Stimulated activated CD8-positive, alpha-beta memory T cell treated with anti-CD3 and anti-CD28 coated beads, Interleukin-4, amount 100 ng/mL, for 1 hour (primary cell): ENCODE measurements at regions not wholly inside any gene's neighbourhood (a gene's known extent, or its start where the extent isn't known, plus 50 kb on each side); places are given as distances from the start of the nearest gene placed in this dataset.

ENCODE experiments used
- DNase-seq, 2 donors: peaks; one replicate each; pipeline ENCODE4 v3.0.0-alpha.2; 2020; ENCODE audit warnings: low read depth in 2 of 2, low spot score in 1 of 2

DNA sequence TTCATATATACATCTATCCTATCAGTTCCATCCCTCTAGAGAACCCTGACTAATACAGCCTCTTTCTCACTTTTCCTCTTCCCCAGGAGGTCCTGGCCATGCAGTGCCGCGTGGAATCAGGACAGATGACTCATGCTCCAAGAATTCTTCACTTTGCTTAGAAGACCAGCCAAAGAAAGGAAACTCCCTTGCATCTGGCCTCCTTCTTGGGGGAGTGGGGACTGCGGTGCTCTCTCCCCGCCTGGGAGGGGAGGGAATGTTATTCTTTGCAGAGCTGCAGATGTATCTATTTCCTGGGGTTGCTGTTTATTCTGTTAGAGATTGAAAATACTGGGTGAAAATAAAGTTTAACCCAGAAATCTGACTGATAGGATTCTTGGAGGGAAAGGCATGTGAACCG is 111.5 kb upstream of the SH3BP4 start:
- no peak for DNase-seq

DNA sequence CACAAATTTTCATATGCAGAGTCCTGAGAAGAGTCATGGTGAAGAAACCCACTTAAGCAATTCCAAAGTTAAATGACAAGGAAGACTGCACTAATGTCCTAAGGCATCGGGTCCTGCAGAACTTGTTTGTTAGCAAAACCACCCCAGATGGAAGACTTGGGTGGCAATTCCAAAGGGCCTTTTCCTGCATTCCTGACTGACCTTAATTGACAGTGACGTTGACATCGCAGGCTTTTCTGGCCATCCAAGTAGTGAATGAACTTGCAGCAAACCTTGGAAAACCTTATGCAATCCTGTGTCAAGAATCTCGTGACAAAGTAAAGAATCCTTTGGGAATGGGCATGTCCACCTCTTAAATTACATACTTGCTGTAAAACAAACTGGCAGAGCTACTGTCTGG is 112.5 kb upstream of the SH3BP4 start:
- DNase-seq = no peak

DNA sequence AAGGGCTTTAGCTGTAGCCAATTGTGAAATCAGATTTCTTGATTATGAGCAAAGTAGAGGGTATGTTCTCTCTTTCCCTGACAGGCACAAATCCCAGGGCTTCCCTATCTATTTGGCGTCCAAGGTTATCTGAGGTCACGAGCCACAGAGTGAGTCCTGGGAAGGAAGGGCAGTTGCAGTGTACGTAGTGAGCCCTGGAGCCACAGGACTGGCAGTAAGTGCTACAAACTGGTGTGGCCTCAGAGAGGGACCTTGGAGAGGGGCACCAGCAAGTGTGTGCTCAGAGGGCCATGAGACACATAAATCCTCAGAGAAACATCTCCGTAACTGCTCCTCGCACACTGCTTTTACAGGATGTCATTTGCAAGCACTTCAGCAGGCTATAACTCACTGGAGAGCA is 115.5 kb upstream of the SH3BP4 start:
- no peak for DNase-seq

DNA sequence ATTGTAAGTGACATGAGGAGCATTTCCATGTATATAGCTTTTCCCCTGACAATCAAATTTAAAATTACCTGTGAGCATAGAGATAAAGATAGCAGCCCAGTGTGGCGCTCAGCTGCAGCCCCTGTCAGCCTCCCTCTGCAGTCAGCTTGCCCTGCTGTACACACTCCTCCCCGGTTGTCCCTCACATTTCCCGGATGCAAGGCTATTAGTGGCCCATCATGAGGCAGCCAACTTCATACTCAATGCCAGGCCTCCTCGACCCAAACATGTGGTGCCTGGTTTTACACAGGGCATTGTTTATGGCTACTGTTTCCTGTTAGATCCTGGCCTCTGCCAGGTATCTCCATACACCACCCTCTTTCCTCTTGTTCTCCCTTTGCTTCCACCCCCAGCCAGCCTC is 116.1 kb upstream of the SH3BP4 start:
- no peak for DNase-seq

DNA sequence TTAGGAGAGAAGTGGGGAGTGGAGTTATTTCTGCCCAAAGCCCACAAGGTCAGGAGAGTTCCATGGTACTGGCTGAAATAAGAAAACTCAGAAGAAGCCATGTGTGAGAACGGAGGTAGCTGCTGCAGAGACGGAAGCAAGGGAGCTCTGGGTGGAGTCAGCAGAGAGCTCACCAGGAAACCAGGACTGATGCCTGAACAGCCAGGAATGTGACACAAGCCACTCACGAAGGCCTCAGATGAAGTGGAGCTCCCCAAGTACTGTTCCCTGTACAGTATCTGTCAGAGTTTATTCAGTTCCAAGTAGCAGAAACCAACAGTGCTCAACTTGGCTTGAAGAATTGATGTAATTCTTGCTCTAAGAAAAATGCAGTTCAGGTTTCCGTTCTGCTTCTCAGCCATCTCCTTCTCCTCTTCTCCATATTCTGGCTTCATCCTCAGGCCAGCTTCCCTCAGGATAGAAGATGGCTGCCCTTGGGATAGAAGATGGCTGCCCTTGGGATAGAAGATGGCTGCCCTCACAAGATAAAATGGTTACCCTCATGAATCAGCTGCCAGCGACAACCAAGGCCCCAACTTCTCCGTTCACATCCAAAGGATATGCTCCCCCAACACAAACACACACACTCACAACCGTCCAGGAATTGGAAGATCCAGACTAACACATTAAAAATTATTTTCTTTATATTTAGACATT is 117.4 kb upstream of the SH3BP4 start:
- DNase-seq = no peak

DNA sequence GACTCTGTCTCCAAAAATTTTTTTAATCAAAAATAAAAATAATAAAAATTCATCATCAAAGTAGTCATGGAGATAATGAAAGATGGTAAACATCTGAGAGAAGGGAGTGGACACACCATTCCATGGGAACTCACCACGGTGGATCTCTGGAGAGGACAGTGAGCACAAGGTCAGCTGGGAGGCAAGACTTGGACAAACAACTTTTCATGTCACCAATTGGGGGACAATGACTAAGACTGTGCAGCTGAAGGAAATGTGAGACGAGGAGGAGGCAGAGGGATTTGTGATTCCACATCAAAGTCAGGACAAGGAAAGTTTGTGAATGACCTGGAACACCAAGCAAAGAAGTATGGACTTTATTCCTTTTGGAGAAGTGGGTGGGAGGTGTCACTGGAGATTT is 121.0 kb upstream of the SH3BP4 start:
- DNase-seq = no peak

DNA sequence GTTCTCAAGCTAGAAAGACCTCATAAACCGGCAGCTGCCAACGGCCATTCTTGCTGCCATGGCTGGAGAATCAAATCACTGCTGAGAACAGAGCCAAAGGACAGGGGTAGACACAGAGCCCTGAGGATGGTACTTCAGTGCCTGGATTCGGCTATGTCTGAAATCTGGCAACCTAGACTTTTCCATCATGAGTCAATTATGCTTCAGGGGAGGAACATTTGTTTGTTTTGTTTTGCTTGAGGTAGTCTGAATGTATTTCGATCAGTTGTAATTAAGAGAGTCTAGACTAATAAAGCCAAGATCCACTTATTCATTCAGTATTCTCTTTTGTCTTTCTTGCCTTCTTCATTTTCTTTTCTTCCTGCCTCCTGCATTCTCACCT is 122.8 kb upstream of the SH3BP4 start:
- DNase-seq = no peak

DNA sequence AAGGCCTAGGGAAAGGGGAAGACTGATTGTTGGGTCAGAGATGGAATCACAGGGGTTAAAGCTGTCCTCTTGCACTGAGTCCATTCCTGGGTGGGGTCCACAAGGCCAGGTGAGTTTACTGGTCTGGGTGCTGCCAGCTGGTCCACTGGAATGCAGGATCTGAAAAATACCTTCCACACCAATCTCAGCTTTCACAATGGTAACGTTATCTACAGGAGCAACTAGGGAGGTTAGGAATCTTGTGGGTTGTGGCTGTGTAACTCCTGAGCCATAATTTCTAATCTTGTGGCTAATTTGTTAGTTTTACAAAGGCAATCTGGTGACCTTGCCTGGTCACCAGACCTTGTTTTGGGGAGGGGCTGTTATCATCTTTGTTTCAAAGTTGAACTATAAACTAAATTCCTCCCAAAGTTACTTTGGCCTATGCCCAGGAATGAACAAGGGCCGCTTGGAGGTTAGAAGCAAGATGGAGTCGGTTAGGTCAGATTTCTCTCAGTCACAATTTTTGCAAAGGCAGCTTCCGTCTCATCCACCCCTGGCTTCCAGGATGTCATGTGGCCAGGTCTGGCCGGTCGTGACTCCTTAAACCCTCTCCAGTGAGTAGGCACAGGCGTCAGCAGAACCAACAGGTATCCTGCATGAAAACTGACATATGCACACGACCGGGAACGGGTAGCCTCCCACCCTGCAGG is 123.3 kb upstream of the SH3BP4 start:
- no peak for DNase-seq

DNA sequence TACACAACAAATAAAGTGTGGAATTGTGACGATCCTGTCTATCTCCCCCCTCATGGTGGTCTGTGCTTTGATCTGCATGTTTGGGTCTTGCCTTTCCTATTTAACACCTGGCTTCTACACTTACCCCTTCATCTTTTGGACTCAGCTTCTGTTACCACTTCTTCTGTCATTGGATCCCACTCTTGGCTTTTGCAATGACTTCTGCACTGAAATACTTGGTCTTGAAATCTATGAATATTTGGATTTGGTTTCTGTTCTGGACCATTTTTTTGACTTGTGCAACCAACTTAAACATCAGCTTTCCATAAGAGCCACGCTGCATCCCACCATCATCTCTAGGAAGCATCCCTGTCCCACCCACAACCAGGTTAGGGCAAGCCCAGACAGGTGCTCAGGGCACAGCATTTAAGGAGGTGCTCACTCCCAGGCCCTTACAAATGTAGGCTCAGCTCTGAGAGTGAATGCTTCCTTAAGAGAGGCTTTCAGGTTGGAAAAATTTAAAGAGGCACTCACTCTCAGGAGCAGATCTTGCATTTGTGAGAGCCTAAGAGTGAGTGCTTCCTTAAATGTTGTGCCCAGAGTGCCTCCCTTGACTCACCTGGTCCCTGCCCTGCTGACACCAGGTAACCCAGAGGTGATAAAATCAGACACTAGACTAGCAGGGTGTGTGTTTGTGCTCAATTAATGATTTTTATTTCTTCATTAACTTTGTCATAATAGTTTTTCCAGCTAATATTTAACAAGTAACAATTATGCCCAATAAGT is 124.5 kb upstream of the SH3BP4 start:
- DNase-seq = no peak

DNA sequence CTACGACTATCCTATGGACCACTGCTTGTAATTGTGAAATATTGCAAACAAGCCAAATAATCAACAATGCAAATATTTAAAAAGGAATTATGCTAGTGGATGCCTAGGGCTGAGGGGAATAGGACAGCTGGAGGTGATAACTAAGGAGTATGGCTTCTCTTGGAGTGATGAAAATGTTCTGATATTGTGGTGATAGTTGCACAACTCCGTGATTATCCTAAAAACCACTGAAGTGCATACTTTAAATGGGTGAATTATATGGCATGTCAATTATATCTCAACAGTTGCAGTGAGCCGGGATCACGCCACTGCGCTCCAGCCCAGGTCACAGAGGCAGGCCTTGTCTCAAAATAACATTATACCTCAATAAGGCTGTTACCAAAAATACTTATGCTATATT is 125.1 kb upstream of the SH3BP4 start:
- no peak for DNase-seq

DNA sequence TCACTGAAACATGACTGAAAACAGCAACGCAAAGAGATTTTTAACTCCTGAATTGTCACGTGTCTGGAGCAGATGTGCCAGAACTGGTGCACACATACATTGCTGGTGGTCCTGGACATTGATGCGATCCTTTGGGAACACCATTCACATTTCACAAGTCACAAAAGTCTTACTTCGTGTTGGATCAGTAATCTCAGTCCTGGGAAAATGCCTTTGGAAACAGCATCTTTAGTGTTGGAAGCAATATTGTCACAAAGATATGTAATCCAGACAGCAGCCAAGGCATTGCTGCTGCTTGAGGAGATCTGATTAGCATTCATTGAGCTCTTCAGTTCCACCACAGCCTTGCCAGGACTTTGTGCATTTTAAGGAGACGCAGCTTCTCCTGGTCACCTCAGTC is 126.2 kb upstream of the SH3BP4 start:
- DNase-seq = no peak

DNA sequence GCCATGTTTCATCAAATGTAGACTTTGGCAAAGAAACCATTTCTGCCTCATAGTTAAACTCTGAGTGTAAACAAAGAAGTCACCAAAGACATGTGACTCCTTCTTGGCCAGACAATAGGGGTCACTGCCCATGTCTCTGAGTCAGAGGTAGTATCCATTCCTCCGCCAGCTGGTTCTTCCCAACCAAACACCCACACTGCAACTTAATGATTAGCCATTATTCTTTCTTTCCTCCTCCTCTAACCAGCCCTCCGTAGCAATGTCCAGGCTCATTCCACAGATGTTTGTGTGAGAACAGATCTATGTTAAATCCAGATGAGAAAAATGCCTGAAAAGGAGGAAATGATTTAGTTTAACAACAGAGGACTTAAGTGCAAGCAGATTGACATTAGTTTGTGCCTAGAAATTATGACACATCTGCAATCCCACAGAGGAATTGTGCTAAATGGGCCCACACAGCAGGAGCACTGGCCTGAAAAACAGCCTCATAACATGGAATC is 127.9 kb upstream of the SH3BP4 start:
- no peak for DNase-seq

DNA sequence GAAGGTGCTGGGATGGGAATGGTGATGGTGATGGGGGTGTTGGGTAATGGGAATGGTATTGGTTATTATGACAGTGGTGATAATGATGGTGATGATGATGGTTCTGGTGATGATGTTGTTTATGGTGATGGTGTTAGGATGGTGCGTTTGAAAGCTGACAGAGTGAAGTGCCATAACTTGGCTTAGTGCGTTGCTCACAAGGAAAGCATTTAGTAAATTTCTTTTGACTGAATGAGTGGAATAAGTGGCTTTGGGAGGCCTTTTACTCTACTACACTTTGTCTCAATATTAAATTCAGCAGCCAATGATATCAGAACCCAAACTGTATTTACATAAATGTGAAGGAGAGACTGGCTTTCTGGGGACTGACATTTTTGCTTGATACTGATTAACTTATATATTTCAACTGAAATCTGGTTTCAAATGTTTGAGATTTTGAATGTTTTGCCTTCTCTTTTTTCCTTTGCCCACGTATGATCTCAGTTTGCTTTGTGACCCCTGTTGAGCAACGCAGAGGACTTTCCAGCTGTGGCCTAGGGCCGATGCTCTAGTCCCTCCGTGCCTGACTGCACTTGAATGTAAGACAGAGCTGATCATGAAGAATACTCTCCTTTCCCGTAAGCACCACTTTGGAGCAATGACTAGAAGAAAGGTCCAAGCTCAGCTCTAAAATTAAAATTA is 128.5 kb upstream of the SH3BP4 start:
- no peak for DNase-seq

DNA sequence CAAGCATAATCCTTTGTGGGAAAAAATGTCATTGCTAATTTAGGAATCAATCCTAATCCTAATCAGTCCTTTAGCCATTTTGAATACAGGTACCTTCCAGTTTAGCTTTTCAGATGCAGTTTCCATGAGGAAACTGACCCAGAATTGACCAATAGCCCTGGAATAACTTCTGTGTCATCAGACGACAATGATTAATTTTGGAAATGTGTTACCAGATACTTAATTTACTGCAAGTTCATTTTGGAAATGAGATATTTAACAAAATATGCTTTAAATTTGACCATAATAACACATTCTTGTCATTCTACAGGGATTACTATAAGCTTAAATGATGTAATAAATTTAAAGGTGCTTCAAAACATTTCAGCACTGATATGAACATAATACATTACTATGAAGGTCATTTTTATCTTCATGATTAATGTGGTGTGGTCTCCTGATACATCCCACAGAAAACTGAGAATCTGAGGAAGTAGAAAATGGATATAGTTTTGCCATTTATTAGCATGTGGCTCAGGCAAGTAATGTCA is 129.8 kb upstream of the SH3BP4 start:
- no peak for DNase-seq

DNA sequence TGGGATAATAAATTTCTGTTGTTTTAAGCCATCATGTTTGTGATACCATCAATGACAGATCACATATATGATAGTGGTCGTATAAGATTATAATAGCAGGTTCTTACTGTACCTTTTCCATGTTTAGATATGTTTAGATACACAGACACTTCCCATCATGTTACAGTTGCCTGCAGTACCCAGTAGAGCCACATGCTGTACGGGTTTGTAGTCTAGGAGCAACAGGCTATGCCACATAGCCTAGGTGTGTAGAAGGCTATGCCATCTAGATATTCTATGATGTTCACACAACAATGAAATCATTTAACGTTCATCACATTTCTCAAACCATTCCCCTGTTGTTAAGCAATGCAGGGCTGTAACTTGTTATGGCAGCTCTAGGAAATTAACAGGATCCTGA is 132.9 kb upstream of the SH3BP4 start:
- no peak for DNase-seq

DNA sequence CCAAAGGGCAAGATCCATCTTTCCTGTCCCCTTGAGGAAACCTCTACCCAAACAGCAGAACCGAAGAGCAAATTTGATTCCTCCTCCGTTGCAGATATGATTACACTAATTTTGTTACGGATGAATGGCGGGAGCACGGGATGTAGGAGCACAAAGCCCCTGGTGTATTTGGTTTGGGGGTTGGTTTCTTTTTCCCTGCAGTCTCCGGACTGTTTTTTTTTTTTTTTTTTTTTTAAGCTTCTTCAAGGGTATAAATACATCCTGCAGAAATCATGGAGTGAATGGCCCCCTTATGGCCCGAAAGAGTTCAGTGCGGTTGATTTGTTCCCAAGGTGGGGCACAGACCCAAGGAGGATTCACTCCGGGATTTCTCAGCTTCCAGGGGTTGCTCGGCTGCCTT is 135.3 kb upstream of the SH3BP4 start:
- DNase-seq = no peak

DNA sequence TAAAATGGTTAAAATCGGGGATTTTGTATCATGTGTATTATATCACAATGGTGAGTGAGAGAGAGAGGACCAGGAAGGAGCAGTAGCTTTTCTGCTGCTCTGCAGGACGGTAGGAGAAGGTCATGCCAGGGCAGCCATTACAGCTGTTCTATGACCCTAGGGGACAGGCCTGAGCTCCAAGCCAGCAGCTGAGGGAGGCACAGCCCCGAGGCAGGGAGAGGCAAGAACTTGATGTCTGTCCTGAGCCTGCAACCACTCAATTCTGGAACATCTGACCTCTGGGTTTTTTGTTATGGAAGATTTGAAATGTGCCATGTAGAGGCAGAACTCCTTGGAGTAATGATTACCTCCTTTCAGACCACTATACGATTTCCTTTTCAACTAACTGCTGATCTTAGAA is 135.8 kb upstream of the SH3BP4 start:
- no peak for DNase-seq

DNA sequence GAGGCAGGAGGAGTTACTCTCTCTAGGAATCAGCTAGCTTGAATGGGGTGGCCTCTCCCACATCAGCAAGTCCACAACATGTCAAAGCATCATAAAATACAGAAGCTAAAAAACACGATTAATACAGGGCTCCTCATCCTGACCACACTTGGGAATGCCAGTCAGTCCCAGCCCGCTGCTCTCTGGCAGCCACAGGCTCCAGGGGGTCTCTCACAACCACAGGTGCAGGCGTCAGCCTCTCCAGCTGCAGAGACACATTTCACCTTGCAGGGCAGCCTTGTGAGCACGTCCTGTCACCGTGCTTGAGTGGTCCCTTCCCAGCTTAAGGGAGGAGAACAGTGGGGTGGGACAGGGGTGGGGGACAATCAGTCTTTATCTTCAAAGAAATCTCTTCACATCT is 137.4 kb upstream of the SH3BP4 start:
- no peak for DNase-seq

DNA sequence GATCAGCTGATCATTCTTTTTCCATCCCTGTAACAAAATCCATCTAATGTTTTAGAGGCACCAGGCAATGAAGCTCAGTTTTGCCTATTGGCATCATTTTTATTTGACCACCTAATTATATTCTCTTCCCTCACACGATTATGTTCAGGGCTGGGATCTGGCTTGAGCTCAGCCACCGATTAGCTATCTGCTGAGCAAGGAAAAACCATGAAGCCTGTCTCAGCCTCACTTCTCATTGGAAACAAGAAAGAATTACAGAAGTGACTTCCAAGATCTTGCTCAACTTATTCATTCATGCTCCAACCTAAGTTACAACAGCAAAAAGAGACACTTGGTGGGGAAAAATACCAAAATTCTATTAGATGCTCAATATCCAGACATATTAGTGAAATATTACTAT is 139.0 kb upstream of the SH3BP4 start:
- DNase-seq = no peak

DNA sequence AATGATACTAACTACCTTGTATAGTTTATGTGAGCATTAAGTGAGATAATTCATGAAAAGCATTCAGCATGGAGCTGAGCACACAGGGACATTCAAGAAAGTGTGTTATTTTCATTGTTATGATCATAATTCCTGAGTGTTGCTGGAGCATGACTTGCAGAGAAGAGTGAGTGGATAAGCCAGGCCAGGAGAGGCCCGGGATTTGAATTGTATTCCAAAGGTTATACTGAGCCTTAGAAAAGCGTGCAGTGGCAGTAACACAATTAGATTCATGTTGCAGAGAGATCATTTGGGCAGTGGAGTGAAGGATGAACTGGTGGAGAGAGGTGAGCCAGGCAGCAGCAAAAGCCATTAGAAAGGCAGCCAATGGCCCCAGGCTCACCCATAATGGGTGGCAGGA is 142.9 kb upstream of the SH3BP4 start:
- DNase-seq = no peak

DNA sequence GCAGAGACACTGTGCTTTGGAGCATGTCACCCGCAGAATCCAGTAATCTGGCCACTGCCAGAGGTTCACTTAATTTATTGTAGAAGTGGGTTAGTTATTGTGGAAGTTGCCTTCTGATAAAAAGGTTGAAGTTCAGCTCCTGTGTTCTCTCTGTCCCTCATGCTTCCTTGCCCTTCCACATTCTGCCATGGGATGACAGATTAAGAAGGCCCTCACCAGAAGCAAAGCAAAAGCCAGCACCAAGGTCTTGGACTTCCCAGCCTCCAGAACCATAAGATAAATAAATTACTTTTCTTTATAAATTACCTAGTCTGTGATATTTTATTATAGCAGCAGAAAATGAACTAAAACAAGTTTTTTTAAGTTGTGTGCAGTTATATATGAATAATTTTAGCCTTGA is 145.0 kb upstream of the SH3BP4 start:
- DNase-seq = no peak
